ENCODE measurements at regions not wholly inside any gene's neighbourhood (a gene's known extent, or its start where the extent isn't known, plus 50 kb on each side); places are given as distances from the start of the nearest gene placed in this dataset.

- Histone ChIP-seq H3K27me3 (replicated peaks) (no peaks in the 10 kb centered on the region), H3K27ac (no peak overlapping the region), H3K36me3 (replicated peaks) (no peaks in the 10 kb centered on the region), H3K4me3 (ENCODE audit: low read depth, low read length) (no peak overlapping the region)
- no peak for DNase-seq
- in situ Hi-C loops (cut with HindIII; ENCODE audit: low pct_ligation_motif_present, low sequenced_read_pairs), result no loop called here
- TF ChIP-seq CTCF (IDR thresholded peaks at IDR 0.05; ENCODE audit: low read depth, low read length, missing control alignments), result no peak
Measured at GRCh38 chr16:75805946-75806345, 79.7 kb upstream of the CPHXL start.

- Histone ChIP-seq H3K4me3 (ENCODE audit: low read depth, low read length) (no peak overlapping the region), H3K27ac (no peak overlapping the region), H3K36me3 (replicated peaks) (no peaks in the 10 kb centered on the region), H3K27me3 (replicated peaks) (no peaks in the 10 kb centered on the region)
- no peak for TF ChIP-seq CTCF (IDR thresholded peaks at IDR 0.05; ENCODE audit: low read depth, low read length, missing control alignments)
- DNase-seq, result no peak
- in situ Hi-C loops (cut with HindIII; ENCODE audit: low pct_ligation_motif_present, low sequenced_read_pairs), result no loop called here
Measured at GRCh38 chr16:75806487-75806886, 80.2 kb upstream of the CPHXL start.

- Histone ChIP-seq H3K27me3 (replicated peaks) (no peaks in the 10 kb centered on the region), H3K4me3 (ENCODE audit: low read depth, low read length) (no peak overlapping the region), H3K27ac (no peak overlapping the region), H3K36me3 (replicated peaks) (no peaks in the 10 kb centered on the region)
- TF ChIP-seq CTCF (IDR thresholded peaks at IDR 0.05; ENCODE audit: low read depth, low read length, missing control alignments), result no peak
- in situ Hi-C loops (cut with HindIII; ENCODE audit: low pct_ligation_motif_present, low sequenced_read_pairs), result no loop called here
- DNase-seq, result no peak
Measured at GRCh38 chr16:75810342-75810741, 84.1 kb upstream of the CPHXL start.

GRCh38 chr16:75811020-75811634, 84.8 kb upstream of the CPHXL start:
- no peak for TF ChIP-seq CTCF (IDR thresholded peaks at IDR 0.05; ENCODE audit: low read depth, low read length, missing control alignments)
- in situ Hi-C loops (cut with HindIII; ENCODE audit: low pct_ligation_motif_present, low sequenced_read_pairs), result no loop called here
- DNase-seq, result no peak
- H3K27ac ChIP-seq, result no peak overlapping the region
- H3K27me3 ChIP-seq (replicated peaks), result no peaks in the 10 kb centered on the region
- H3K4me3 ChIP-seq (ENCODE audit: low read depth, low read length), result no peak overlapping the region
- no peaks in the 10 kb centered on the region for H3K36me3 ChIP-seq (replicated peaks)

- H3K27me3 ChIP-seq (replicated peaks), result no peaks in the 10 kb centered on the region
- no peaks in the 10 kb centered on the region for H3K36me3 ChIP-seq (replicated peaks)
- H3K4me3 ChIP-seq (ENCODE audit: low read depth, low read length), result no peak overlapping the region
- TF ChIP-seq CTCF (IDR thresholded peaks at IDR 0.05; ENCODE audit: low read depth, low read length, missing control alignments), result no peak
- no peak for DNase-seq
- H3K27ac ChIP-seq, result no peak overlapping the region
- in situ Hi-C loops (cut with HindIII; ENCODE audit: low pct_ligation_motif_present, low sequenced_read_pairs), result no loop called here
Measured at GRCh38 chr16:75818491-75818890, 92.2 kb upstream of the CPHXL start.

- no peak for TF ChIP-seq CTCF (IDR thresholded peaks at IDR 0.05; ENCODE audit: low read depth, low read length, missing control alignments)
- Histone ChIP-seq H3K36me3 (replicated peaks) (no peaks in the 10 kb centered on the region), H3K27ac (no peak overlapping the region), H3K4me3 (ENCODE audit: low read depth, low read length) (no peak overlapping the region), H3K27me3 (replicated peaks) (no peaks in the 10 kb centered on the region)
- in situ Hi-C loops (cut with HindIII; ENCODE audit: low pct_ligation_motif_present, low sequenced_read_pairs), result no loop called here
- no peak for DNase-seq
Measured at GRCh38 chr16:75820672-75821071, 94.4 kb upstream of the CPHXL start.

Measured in brain microvascular endothelial cell (primary cell).